ENCODE measurements at regions not wholly inside any gene's neighbourhood (a gene's known extent, or its start where the extent isn't known, plus 50 kb on each side); places are given as distances from the start of the nearest gene placed in this dataset.

DNA sequence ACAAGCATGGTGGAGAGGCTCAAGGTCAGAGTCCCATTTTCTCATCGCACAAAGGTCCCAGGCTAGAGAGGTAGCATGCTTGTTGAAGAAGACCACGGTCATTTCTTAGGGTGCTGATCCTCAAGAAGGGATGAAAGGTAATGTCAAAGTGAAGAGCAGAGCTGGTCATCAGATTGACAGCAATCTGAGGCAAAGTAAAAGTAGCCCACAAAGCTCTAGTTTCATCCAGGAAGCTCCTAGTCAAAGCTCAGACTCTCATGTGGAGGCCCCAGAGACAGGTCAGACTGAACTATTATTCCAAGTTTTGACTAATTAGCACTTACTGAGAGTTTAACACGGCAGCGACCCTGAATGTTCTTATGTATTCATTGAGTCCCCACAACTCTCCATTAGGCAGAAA, 270.6 kb downstream of the RPS29 start:
- H3K36me3 Mint-ChIP-seq (ENCODE audit: insufficient read depth in 1 of 3, low read depth in 3 of 3): no peaks in the 10 kb centered on the region
- H2BK20ac ChIP-seq (ENCODE audit: low read depth, low read length, poor library complexity, severe bottlenecking): no peak overlapping the region
- H3K4me2 ChIP-seq (ENCODE audit: insufficient read depth, insufficient read length, low read length): no peak overlapping the region
- no peak overlapping the region for H2AFZ ChIP-seq (ENCODE audit: low read length)
- H3K23ac ChIP-seq (ENCODE audit: insufficient read length, low read depth, low read length): peak overlapping the region; percentile 69
- H3K4me1 Mint-ChIP-seq: peaks cover 3% of the 10 kb centered on the region in 2 experiments; a peak in 3 of 4 replicates
- H2BK15ac ChIP-seq (ENCODE audit: low read depth, low read length): no peak overlapping the region
- H3K27me3 Mint-ChIP-seq (ENCODE audit: low read depth): no peaks in the 10 kb centered on the region
- H3K56ac ChIP-seq (ENCODE audit: insufficient read length, low read depth, low read length): no peak overlapping the region
- H4K20me1 ChIP-seq (ENCODE audit: control insufficient read depth, insufficient read depth, insufficient read length): no peaks in the 10 kb centered on the region
- H3K79me1 ChIP-seq (ENCODE audit: insufficient read depth, low read depth, low read length, poor library complexity, severe bottlenecking): no peaks in the 10 kb centered on the region
- no peaks in the 10 kb centered on the region for H3K4me1 ChIP-seq (ENCODE audit: insufficient read depth, low read length)
- no peak overlapping the region for H2BK5ac ChIP-seq (ENCODE audit: insufficient read length, low read length)
- H3T11ph ChIP-seq (ENCODE audit: low read length): no peak overlapping the region
- no peak overlapping the region for H3K27ac ChIP-seq (ENCODE audit: insufficient read length, low read depth, low read length)
- WGBS (ENCODE audit: extremely low coverage, insufficient read length, low lambda C conversion rate): no CpG with 5 or more reads among the region's 4 CpGs
- no peak overlapping the region for H4K5ac ChIP-seq (ENCODE audit: insufficient read length, low read depth, low read length)
- no peak overlapping the region for H2BK120ac ChIP-seq (ENCODE audit: low read depth, low read length, poor library complexity, severe bottlenecking)
- no peak for DNase-seq
- H3K23me2 ChIP-seq (ENCODE audit: insufficient read length, low read depth, low read length, poor library complexity, severe bottlenecking): no peaks in the 10 kb centered on the region
- no peaks in the 10 kb centered on the region for H3K79me2 ChIP-seq (ENCODE audit: insufficient read depth, low read length)
- no peak overlapping the region for H2BK12ac ChIP-seq (ENCODE audit: insufficient read length, low read depth, low read length)
- no peaks in the 10 kb centered on the region for H3K9me3 Mint-ChIP-seq
- no peak overlapping the region for H3K4ac ChIP-seq (ENCODE audit: low read depth, low read length)
- TF ChIP-seq, protein P1, sequence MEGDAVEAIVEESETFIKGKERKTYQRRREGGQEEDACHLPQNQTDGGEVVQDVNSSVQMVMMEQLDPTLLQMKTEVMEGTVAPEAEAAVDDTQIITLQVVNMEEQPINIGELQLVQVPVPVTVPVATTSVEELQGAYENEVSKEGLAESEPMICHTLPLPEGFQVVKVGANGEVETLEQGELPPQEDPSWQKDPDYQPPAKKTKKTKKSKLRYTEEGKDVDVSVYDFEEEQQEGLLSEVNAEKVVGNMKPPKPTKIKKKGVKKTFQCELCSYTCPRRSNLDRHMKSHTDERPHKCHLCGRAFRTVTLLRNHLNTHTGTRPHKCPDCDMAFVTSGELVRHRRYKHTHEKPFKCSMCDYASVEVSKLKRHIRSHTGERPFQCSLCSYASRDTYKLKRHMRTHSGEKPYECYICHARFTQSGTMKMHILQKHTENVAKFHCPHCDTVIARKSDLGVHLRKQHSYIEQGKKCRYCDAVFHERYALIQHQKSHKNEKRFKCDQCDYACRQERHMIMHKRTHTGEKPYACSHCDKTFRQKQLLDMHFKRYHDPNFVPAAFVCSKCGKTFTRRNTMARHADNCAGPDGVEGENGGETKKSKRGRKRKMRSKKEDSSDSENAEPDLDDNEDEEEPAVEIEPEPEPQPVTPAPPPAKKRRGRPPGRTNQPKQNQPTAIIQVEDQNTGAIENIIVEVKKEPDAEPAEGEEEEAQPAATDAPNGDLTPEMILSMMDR (conservative IDR thresholded peaks at IDR 0.05): no peak
- H3K18ac ChIP-seq (ENCODE audit: insufficient read length, low read depth, low read length): no peak overlapping the region
- no peaks in the 10 kb centered on the region for H3K9me3 ChIP-seq (ENCODE audit: control insufficient read depth, low read depth, low read length)
- no peak overlapping the region for H4K8ac ChIP-seq (replicated peaks; ENCODE audit: insufficient read length, low read depth, low read length)
- no peak overlapping the region for H3K9ac ChIP-seq (ENCODE audit: extremely low read depth, insufficient read length, low read length)
- H3K27ac Mint-ChIP-seq: no peak overlapping the region
- no peak overlapping the region for H3K14ac ChIP-seq (ENCODE audit: insufficient read depth, low read length)
- H3K4me3 Mint-ChIP-seq: no peak overlapping the region
- H3K27me3 ChIP-seq (ENCODE audit: insufficient read depth, low read length): no peaks in the 10 kb centered on the region
- no peak overlapping the region for H2AK5ac ChIP-seq (ENCODE audit: insufficient read length, low read length)
- no peak overlapping the region for H4K91ac ChIP-seq (ENCODE audit: insufficient read length, low read depth, low read length)

Data from H9 (cell line).